ENCODE measurements at regions not wholly inside any gene's neighbourhood (a gene's known extent, or its start where the extent isn't known, plus 50 kb on each side); places are given as distances from the start of the nearest gene placed in this dataset.

DNA sequence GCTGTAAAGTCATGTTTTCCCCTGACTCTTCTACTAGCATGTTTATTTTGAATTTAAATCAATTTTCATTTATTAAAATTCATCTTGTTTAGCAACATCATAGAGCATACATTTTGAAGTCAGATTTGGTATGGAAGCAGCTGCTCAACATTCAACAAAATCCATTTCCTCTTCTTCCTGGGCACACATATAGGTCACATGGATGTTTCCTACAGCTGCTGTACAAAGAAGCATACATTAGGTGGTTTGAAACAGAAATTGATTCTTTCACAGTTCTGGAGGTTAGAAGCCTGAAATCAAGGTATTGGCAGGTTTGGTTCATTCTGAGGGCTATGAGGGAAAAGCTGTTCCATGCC lies 495.2 kb downstream of the RFPL4B start (continued):
- TF ChIP-seq NR2F2 (IDR thresholded peaks at IDR 0.05) (no peak), ZBTB33 (IDR thresholded peaks at IDR 0.05) (no peak), FOXA1 (IDR thresholded peaks at IDR 0.05) (no peak)

- Histone ChIP-seq H3K4me3 (ENCODE audit: low read depth in 1 of 3, low read length in 3 of 3) (no peak overlapping the region), H3K4me1 (ENCODE audit: control insufficient read depth in 4 of 4, insufficient read depth in 4 of 4, low read length in 3 of 4) (no peaks in the 10 kb centered on the region), H3K36me3 (ENCODE audit: control insufficient read depth in 4 of 4, insufficient read depth in 3 of 4, low read depth in 1 of 4, low read length in 3 of 4) (no peaks in the 10 kb centered on the region), H3K9me3 (ENCODE audit: control insufficient read depth in 4 of 4, low read length in 3 of 4) (no peaks in the 10 kb centered on the region), H3K27ac (ENCODE audit: low read depth in 1 of 2, low read length in 2 of 2) (no peak overlapping the region), H3K9ac (ENCODE audit: low read depth in 1 of 2, low read length in 2 of 2) (no peak overlapping the region), H3K27me3 (ENCODE audit: control insufficient read depth in 4 of 4, insufficient read depth in 4 of 4, low read length in 3 of 4) (no peaks in the 10 kb centered on the region)
- no peak for TF ChIP-seq YY1 (IDR thresholded peaks at IDR 0.05)
- TF ChIP-seq, protein P1, sequence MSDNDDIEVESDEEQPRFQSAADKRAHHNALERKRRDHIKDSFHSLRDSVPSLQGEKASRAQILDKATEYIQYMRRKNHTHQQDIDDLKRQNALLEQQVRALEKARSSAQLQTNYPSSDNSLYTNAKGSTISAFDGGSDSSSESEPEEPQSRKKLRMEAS (IDR thresholded peaks at IDR 0.05), result no peak
- no peak for TF ChIP-seq GABPA (IDR thresholded peaks at IDR 0.05 in 1 of 2, conservative IDR thresholded peaks at IDR 0.05 in 1 of 2)
- no peak for TF ChIP-seq RAD21 (IDR thresholded peaks at IDR 0.05)
- no peak for TF ChIP-seq HNF4G (IDR thresholded peaks at IDR 0.05)
- no peak for TF ChIP-seq JUND (IDR thresholded peaks at IDR 0.05)
- no peak for TF ChIP-seq HNF4A (conservative IDR thresholded peaks at IDR 0.05)
- no peak for TF ChIP-seq FOXA2 (IDR thresholded peaks at IDR 0.05)
- TF ChIP-seq EGR1 (IDR thresholded peaks at IDR 0.05; ENCODE audit: low read depth in 2 of 2), result no peak
- no peak for TF ChIP-seq NR2F2 (IDR thresholded peaks at IDR 0.05)
- no peak for TF ChIP-seq RXRA (IDR thresholded peaks at IDR 0.05)
- TF ChIP-seq REST (IDR thresholded peaks at IDR 0.05), result no peak
- TF ChIP-seq, protein P2, sequence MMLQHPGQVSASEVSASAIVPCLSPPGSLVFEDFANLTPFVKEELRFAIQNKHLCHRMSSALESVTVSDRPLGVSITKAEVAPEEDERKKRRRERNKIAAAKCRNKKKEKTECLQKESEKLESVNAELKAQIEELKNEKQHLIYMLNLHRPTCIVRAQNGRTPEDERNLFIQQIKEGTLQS (IDR thresholded peaks at IDR 0.05), result no peak
- TF ChIP-seq FOXA1 (IDR thresholded peaks at IDR 0.05), result no peak
- no peak for TF ChIP-seq SP1 (IDR thresholded peaks at IDR 0.05)
- TF ChIP-seq TAF1 (conservative IDR thresholded peaks at IDR 0.05), result no peak
- no peak for DNase-seq (ENCODE audit: low spot score)
- 41% methylated on average over 3 of the region's 3 CpGs for WGBS
These were observed 499.6 kb downstream of the RFPL4B start for GRCh38 chr6:112846681-112847080.

GRCh38 chr6:112851146-112851545 lies 504.0 kb downstream of the RFPL4B start:
- H3K36me3 ChIP-seq (ENCODE audit: control insufficient read depth in 4 of 4, insufficient read depth in 3 of 4, low read depth in 1 of 4, low read length in 3 of 4), result no peaks in the 10 kb centered on the region
- no peak overlapping the region for H3K27ac ChIP-seq (ENCODE audit: low read depth in 1 of 2, low read length in 2 of 2)
- no peak overlapping the region for H3K4me3 ChIP-seq (ENCODE audit: low read depth in 1 of 3, low read length in 3 of 3)
- WGBS, result 49% methylated on average over 1 of the region's 1 CpG
- no peak for DNase-seq (ENCODE audit: low spot score)
- H3K4me1 ChIP-seq (ENCODE audit: control insufficient read depth in 4 of 4, insufficient read depth in 4 of 4, low read length in 3 of 4), result no peaks in the 10 kb centered on the region
- H3K9me3 ChIP-seq (ENCODE audit: control insufficient read depth in 4 of 4, low read length in 3 of 4), result no peaks in the 10 kb centered on the region
- H3K27me3 ChIP-seq (ENCODE audit: control insufficient read depth in 4 of 4, insufficient read depth in 4 of 4, low read length in 3 of 4), result peaks cover 0 to 6% (median 0%) of the 10 kb centered on the region in 4 donors
- no peak overlapping the region for H3K9ac ChIP-seq (ENCODE audit: low read depth in 1 of 2, low read length in 2 of 2)
- TF ChIP-seq NR2F2 (IDR thresholded peaks at IDR 0.05) (no peak), TAF1 (conservative IDR thresholded peaks at IDR 0.05) (no peak), SP1 (IDR thresholded peaks at IDR 0.05) (no peak), JUND (IDR thresholded peaks at IDR 0.05) (no peak), REST (IDR thresholded peaks at IDR 0.05) (no peak), EGR1 (IDR thresholded peaks at IDR 0.05; ENCODE audit: low read depth in 2 of 2) (no peak), FOXA1 (IDR thresholded peaks at IDR 0.05) (no peak), CTCF (IDR thresholded peaks at IDR 0.05; ENCODE audit: low read depth, low read length, missing input control) (no peak), YY1 (IDR thresholded peaks at IDR 0.05) (no peak)
